Breast epithelium (tissue), 3 donors: ENCODE measurements at regions not wholly inside any gene's neighbourhood (a gene's known extent, or its start where the extent isn't known, plus 50 kb on each side); places are given as distances from the start of the nearest gene placed in this dataset.

ENCODE experiments used
- POLR2A ChIP-seq: fragments of 450-650 bp; IDR thresholded peaks from one replicate; pipeline ENCODE4 v1.6.1; 2016; ENCODE audit warnings: antibody characterized with exemption, mild to moderate bottlenecking, moderate library complexity
- TF ChIP-seq, protein P1 (sequence below), 3 donors: fragments of 450-650 bp; IDR thresholded peaks; one replicate each; pipeline ENCODE4 v1.5.1; 2016 to 2017; ENCODE audit warnings: antibody characterized with exemption in 3 of 3, mild to moderate bottlenecking in 3 of 3, moderate library complexity in 3 of 3

DNA sequence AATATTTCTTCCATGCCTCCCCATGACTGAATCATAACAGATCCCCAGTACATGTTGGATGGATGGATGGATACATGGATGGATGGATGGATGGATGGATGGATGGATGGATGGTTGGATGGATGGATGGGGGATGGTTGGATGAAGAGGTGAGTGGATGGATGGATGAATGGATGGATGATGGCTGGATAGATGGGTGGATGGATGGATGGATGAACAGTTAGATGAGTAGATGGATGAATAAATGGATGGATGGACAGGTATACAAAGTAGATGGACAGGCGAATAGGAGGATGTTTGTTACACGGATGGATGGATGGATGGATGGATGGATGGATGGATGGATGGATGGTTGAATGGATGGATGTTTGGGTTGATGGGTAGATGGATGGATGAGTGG, 120.0 kb upstream of the HAND1 start:
- TF ChIP-seq POLR2A = no peak
- TF ChIP-seq, protein P1, sequence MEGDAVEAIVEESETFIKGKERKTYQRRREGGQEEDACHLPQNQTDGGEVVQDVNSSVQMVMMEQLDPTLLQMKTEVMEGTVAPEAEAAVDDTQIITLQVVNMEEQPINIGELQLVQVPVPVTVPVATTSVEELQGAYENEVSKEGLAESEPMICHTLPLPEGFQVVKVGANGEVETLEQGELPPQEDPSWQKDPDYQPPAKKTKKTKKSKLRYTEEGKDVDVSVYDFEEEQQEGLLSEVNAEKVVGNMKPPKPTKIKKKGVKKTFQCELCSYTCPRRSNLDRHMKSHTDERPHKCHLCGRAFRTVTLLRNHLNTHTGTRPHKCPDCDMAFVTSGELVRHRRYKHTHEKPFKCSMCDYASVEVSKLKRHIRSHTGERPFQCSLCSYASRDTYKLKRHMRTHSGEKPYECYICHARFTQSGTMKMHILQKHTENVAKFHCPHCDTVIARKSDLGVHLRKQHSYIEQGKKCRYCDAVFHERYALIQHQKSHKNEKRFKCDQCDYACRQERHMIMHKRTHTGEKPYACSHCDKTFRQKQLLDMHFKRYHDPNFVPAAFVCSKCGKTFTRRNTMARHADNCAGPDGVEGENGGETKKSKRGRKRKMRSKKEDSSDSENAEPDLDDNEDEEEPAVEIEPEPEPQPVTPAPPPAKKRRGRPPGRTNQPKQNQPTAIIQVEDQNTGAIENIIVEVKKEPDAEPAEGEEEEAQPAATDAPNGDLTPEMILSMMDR (IDR thresholded peaks at IDR 0.05) = no peak
